GM19238 (cell line): ENCODE measurements at regions not wholly inside any gene's neighbourhood (a gene's known extent, or its start where the extent isn't known, plus 50 kb on each side); places are given as distances from the start of the nearest gene placed in this dataset.

ENCODE experiments used
- DNase-seq: peaks from one replicate; pipeline ENCODE4 v3.0.0; 2011; ENCODE audit warnings: low spot score; ENCODE audit not compliant: insufficient read length

- DNase-seq = no peak
These were observed 102.7 kb downstream of the LRRC70 start for GRCh38 chr5:62681117-62681850.

- DNase-seq = no peak
These were observed 101.5 kb downstream of the LRRC70 start for GRCh38 chr5:62680121-62680520.
